KMS-11 (cell line): ENCODE measurements at regions not wholly inside any gene's neighbourhood (a gene's known extent, or its start where the extent isn't known, plus 50 kb on each side); places are given as distances from the start of the nearest gene placed in this dataset.

Source experiments
- H2AFZ ChIP-seq: fragments of 200-600 bp; sonication (generic); 2 replicates; pipeline ENCODE4 v1.6.1; 2016; ENCODE audit warnings: antibody characterized with exemption, mixed run types, low read depth
- H3K27ac ChIP-seq: fragments of 200-600 bp; sonication (generic); 2 replicates; pipeline ENCODE4 v1.6.1; 2016; ENCODE audit warnings: mild to moderate bottlenecking, mixed run types
- H3K27me3 ChIP-seq: fragments of 200-600 bp; sonication (generic); 2 replicates; pipeline ENCODE4 v1.6.1; 2017; ENCODE audit warnings: mild to moderate bottlenecking, low read depth, mixed run types, moderate library complexity; ENCODE audit not compliant: insufficient read depth
- H3K36me3 ChIP-seq: fragments of 200-600 bp; sonication (generic); 2 replicates; pipeline ENCODE4 v1.6.1; 2017; ENCODE audit warnings: mild to moderate bottlenecking, mixed run types; ENCODE audit not compliant: insufficient read depth
- H3K4me1 ChIP-seq: fragments of 200-600 bp; sonication (generic); 2 replicates; pipeline ENCODE4 v1.6.1; 2016; ENCODE audit warnings: mild to moderate bottlenecking, low read depth, mixed run types; ENCODE audit not compliant: poor library complexity, severe bottlenecking
- H3K4me2 ChIP-seq: fragments of 200-600 bp; sonication (generic); 2 replicates; pipeline ENCODE4 v1.7.0; 2016; ENCODE audit warnings: mild to moderate bottlenecking, mixed run types
- H3K4me3 ChIP-seq: fragments of 200-600 bp; sonication (generic); IDR thresholded peaks from 2 replicates; pipeline ENCODE4 v1.6.1; 2017; ENCODE audit warnings: low read depth, low read length, mixed read lengths; ENCODE audit not compliant: insufficient read depth
- H3K79me2 ChIP-seq: fragments of 200-600 bp; sonication (generic); 2 replicates; pipeline ENCODE4 v1.6.1; 2016; ENCODE audit warnings: low read depth, mixed run types; ENCODE audit not compliant: insufficient read depth
- H3K9ac ChIP-seq: fragments of 200-600 bp; sonication (generic); 2 replicates; pipeline ENCODE4 v1.6.1; 2016; ENCODE audit warnings: mild to moderate bottlenecking, mixed run types
- H4K20me1 ChIP-seq: fragments of 200-600 bp; sonication (generic); 2 replicates; pipeline ENCODE4 v1.6.1; 2016; ENCODE audit warnings: mild to moderate bottlenecking, mixed run types; ENCODE audit not compliant: insufficient read depth
- TF ChIP-seq, protein P1 (sequence below): fragments of 200-600 bp; sonication (generic); conservative IDR thresholded peaks from 2 replicates; pipeline ENCODE4 v1.6.1; 2017; ENCODE audit warnings: low read depth, mild to moderate bottlenecking, antibody characterized with exemption, low read length, moderate library complexity, mixed read lengths

DNA sequence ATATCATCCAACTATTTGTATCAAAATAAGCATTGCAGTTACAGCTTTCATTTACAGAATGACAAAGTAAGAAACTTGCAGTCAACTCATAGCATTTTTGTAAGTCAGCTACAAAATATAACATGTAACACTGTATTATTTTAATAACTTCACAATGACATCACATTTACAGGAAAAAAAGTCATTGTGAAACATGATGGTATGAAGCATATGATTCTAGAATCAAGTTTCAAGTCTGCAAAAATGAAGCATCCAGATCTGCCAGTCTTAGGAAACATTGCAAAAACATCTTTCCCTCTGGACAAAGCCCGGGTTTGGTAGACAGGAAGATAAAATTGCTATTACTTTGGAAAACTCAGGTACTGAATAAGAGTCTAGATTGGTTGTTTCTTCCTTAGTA lies 263.9 kb upstream of the NT5E start:
- Histone ChIP-seq H3K79me2 (no peaks in the 10 kb centered on the region), H2AFZ (no peak overlapping the region), H3K4me1 (no peaks in the 10 kb centered on the region), H3K4me2 (no peak overlapping the region), H3K9ac (no peak overlapping the region), H3K36me3 (no peaks in the 10 kb centered on the region), H3K27me3 (no peaks in the 10 kb centered on the region), H3K27ac (no peak overlapping the region), H4K20me1 (no peaks in the 10 kb centered on the region), H3K4me3 (no peak overlapping the region)
- TF ChIP-seq, protein P1, sequence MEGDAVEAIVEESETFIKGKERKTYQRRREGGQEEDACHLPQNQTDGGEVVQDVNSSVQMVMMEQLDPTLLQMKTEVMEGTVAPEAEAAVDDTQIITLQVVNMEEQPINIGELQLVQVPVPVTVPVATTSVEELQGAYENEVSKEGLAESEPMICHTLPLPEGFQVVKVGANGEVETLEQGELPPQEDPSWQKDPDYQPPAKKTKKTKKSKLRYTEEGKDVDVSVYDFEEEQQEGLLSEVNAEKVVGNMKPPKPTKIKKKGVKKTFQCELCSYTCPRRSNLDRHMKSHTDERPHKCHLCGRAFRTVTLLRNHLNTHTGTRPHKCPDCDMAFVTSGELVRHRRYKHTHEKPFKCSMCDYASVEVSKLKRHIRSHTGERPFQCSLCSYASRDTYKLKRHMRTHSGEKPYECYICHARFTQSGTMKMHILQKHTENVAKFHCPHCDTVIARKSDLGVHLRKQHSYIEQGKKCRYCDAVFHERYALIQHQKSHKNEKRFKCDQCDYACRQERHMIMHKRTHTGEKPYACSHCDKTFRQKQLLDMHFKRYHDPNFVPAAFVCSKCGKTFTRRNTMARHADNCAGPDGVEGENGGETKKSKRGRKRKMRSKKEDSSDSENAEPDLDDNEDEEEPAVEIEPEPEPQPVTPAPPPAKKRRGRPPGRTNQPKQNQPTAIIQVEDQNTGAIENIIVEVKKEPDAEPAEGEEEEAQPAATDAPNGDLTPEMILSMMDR = no peak

- Histone ChIP-seq H3K36me3 (no peaks in the 10 kb centered on the region), H3K4me3 (no peak overlapping the region), H3K27me3 (no peaks in the 10 kb centered on the region), H3K27ac (no peak overlapping the region), H3K4me1 (no peaks in the 10 kb centered on the region), H2AFZ (no peak overlapping the region), H4K20me1 (no peaks in the 10 kb centered on the region), H3K9ac (no peak overlapping the region), H3K4me2 (no peak overlapping the region), H3K79me2 (no peaks in the 10 kb centered on the region)
- TF ChIP-seq, protein P1 = no peak
Observed at GRCh38 chr6:85183841-85184240, 266.0 kb upstream of the NT5E start.

DNA sequence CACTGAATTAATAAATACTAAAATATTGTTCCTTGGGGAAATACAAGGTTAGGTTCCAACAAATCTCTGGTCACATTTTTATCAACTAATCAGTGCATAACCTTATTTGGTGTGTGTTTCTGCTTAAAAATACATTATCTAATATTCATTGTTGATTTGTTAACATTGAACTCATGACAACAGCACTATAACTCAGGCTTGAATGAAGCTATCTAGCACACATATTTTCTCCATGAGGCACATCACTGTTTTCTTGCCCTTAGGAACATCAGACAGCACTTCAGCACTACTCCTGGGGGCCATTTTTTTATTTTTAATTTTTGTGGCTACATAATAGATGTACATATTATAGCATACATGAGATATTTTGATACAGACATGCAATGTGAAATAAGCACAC lies 277.2 kb upstream of the NT5E start:
- H3K4me3 ChIP-seq = no peak overlapping the region
- H3K9ac ChIP-seq = no peak overlapping the region
- H2AFZ ChIP-seq = no peak overlapping the region
- TF ChIP-seq, protein P1 = no peak
- H4K20me1 ChIP-seq = no peaks in the 10 kb centered on the region
- H3K36me3 ChIP-seq = no peaks in the 10 kb centered on the region
- H3K4me2 ChIP-seq = no peak overlapping the region
- no peaks in the 10 kb centered on the region for H3K79me2 ChIP-seq
- no peak overlapping the region for H3K27ac ChIP-seq
- H3K4me1 ChIP-seq = no peaks in the 10 kb centered on the region
- no peaks in the 10 kb centered on the region for H3K27me3 ChIP-seq

DNA sequence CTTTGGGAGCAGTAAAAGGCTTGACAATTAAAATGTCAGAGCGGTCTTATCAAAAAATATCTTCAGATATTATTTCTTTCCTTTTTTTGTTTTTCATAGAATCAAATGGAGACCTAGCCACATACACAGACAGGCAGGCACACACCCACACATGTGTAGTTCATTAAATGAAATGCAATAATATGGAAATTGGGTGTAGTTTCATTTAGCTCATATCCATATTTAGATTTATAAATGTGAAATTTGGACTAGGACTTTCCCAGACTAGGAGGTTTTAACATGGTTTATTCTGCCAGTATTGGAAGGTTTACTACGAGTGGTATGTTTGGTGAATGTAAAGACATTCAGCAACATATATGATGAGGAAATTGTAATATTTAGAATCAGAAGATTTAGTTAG lies 277.7 kb upstream of the NT5E start:
- Histone ChIP-seq H2AFZ (no peak overlapping the region), H3K4me2 (no peak overlapping the region), H3K27me3 (no peaks in the 10 kb centered on the region), H3K27ac (no peak overlapping the region), H3K4me1 (no peaks in the 10 kb centered on the region), H3K4me3 (no peak overlapping the region), H4K20me1 (no peaks in the 10 kb centered on the region), H3K36me3 (no peaks in the 10 kb centered on the region), H3K9ac (no peak overlapping the region), H3K79me2 (no peaks in the 10 kb centered on the region)
- TF ChIP-seq, protein P1 = no peak

DNA sequence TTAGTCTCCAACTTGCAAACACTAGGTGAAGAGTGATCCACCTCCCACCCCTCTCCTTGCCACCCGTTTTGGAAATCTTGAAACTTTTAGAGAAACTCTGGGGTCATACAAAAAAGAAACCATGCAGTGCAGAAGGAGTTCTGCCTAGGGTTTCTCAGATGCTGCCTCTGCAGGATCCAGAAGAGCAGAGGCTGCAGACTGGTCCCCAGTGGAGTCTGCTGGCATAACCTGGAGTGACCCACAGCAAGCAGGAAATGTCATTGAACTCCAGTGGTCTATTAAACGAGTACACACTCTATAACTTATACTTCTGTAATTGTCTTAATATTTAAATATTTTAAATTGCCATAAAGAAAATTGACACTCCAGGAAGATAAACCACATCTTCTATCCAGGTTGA lies 280.7 kb upstream of the NT5E start:
- H3K79me2 ChIP-seq = no peaks in the 10 kb centered on the region
- H3K36me3 ChIP-seq = no peaks in the 10 kb centered on the region
- TF ChIP-seq, protein P1 = no peak
- H3K27me3 ChIP-seq = no peaks in the 10 kb centered on the region
- no peak overlapping the region for H3K4me3 ChIP-seq
- no peaks in the 10 kb centered on the region for H3K4me1 ChIP-seq
- no peak overlapping the region for H3K4me2 ChIP-seq
- no peak overlapping the region for H3K27ac ChIP-seq
- no peaks in the 10 kb centered on the region for H4K20me1 ChIP-seq
- no peak overlapping the region for H2AFZ ChIP-seq
- no peak overlapping the region for H3K9ac ChIP-seq
